SHP77 treated with DMSO at 0.1 percent for 48 hours (cell line): ENCODE measurements at regions not wholly inside any gene's neighbourhood (a gene's known extent, or its start where the extent isn't known, plus 50 kb on each side); places are given as distances from the start of the nearest gene placed in this dataset.

Experiments
- DNase-seq: peaks from one replicate; lab custom pipeline; 2025; lab: John Stamatoyannopoulos, UW

GRCh38 chr11:70650075-70650909 lies 252.0 kb downstream of the CTTN start:
- DNase-seq, result no peak

GRCh38 chr11:70651031-70651430 lies 252.7 kb downstream of the CTTN start:
- no peak for DNase-seq

- DNase-seq, result no peak
These were observed 255.7 kb downstream of the CTTN start for GRCh38 chr11:70654016-70654415.

GRCh38 chr11:70655816-70656215 lies 257.5 kb downstream of the CTTN start:
- DNase-seq, result no peak

- DNase-seq, result no peak
These were observed 257.9 kb downstream of the CTTN start for GRCh38 chr11:70656252-70656651.

GRCh38 chr11:70660059-70660888 lies 261.9 kb downstream of the CTTN start:
- no peak for DNase-seq

- no peak for DNase-seq
These were observed 262.5 kb downstream of the CTTN start for GRCh38 chr11:70660889-70661197.

GRCh38 chr11:70661761-70662501 lies 263.6 kb downstream of the CTTN start:
- no peak for DNase-seq

- DNase-seq, result no peak
These were observed 264.4 kb downstream of the CTTN start for GRCh38 chr11:70662691-70663098.

- no peak for DNase-seq
These were observed 265.5 kb downstream of the CTTN start for GRCh38 chr11:70663815-70664214.

- DNase-seq, result no peak
These were observed 268.0 kb downstream of the CTTN start for GRCh38 chr11:70666311-70666710.

GRCh38 chr11:70667767-70668166 lies 269.4 kb downstream of the CTTN start:
- DNase-seq, result no peak

GRCh38 chr11:70668204-70669202 lies 270.2 kb downstream of the CTTN start:
- no peak for DNase-seq

- DNase-seq, result no peak
These were observed 271.0 kb downstream of the CTTN start for GRCh38 chr11:70669281-70669680.

- no peak for DNase-seq
These were observed 271.7 kb downstream of the CTTN start for GRCh38 chr11:70669871-70670675.

- DNase-seq, result no peak
These were observed 272.3 kb downstream of the CTTN start for GRCh38 chr11:70670676-70671034.

- no peak for DNase-seq
These were observed 272.8 kb downstream of the CTTN start for GRCh38 chr11:70671083-70671482.

- DNase-seq, result no peak
These were observed 273.3 kb downstream of the CTTN start for GRCh38 chr11:70671611-70672010.

- no peak for DNase-seq
These were observed 274.8 kb downstream of the CTTN start for GRCh38 chr11:70672991-70673653.

GRCh38 chr11:70674605-70675004 lies 276.3 kb downstream of the CTTN start:
- DNase-seq, result no peak
